GM23338 (cell line): ENCODE measurements at regions not wholly inside any gene's neighbourhood (a gene's known extent, or its start where the extent isn't known, plus 50 kb on each side); places are given as distances from the start of the nearest gene placed in this dataset.

Experiments used
- ATAC-seq: fragments of 200-7000 bp; cut with Tn5 transposase; 3 replicates; pipeline ENCODE4 v1.9.1; 2020
- DNase-seq: peaks from one replicate; pipeline ENCODE4 v3.0.0-alpha.2; 2015; ENCODE audit warnings: low spot score
- H2AFZ ChIP-seq: fragments of 200-600 bp; sonication (generic); 2 replicates; pipeline ENCODE4 v1.8.0; 2016; ENCODE audit warnings: antibody characterized with exemption, mild to moderate bottlenecking, moderate library complexity
- H3F3A ChIP-seq: fragments of 200-600 bp; sonication (generic); replicated peaks from 2 replicates; pipeline ENCODE4 v1.8.0; 2017; ENCODE audit warnings: antibody characterized with exemption, mixed run types, low read depth
- H3K27ac ChIP-seq: fragments of 200-600 bp; sonication (generic); 2 replicates; pipeline ENCODE4 v1.6.1; 2016; ENCODE audit warnings: low read depth
- H3K27me3 ChIP-seq: fragments of 200-600 bp; sonication (generic); 2 replicates; pipeline ENCODE4 v1.8.0; 2016; ENCODE audit warnings: mild to moderate bottlenecking, mixed run types, moderate library complexity; ENCODE audit not compliant: insufficient read depth
- H3K36me3 ChIP-seq: fragments of 200-600 bp; sonication (generic); 2 replicates; pipeline ENCODE4 v1.8.0; 2016; ENCODE audit warnings: mild to moderate bottlenecking; ENCODE audit not compliant: insufficient read depth
- H3K4me1 ChIP-seq: fragments of 200-600 bp; sonication (generic); 2 replicates; pipeline ENCODE4 v1.8.0; 2016; ENCODE audit warnings: mild to moderate bottlenecking, moderate library complexity; ENCODE audit not compliant: insufficient read depth
- H3K4me2 ChIP-seq: fragments of 200-600 bp; sonication (generic); 2 replicates; pipeline ENCODE4 v1.7.1; 2017; ENCODE audit warnings: mixed run types
- H3K4me3 ChIP-seq: fragments of 200-600 bp; sonication (generic); 2 replicates; pipeline ENCODE4 v1.6.1; 2016; ENCODE audit warnings: mixed run types
- H3K79me2 ChIP-seq: fragments of 200-600 bp; sonication (generic); replicated peaks from 2 replicates; pipeline ENCODE4 v1.8.0; 2017; ENCODE audit warnings: mild to moderate bottlenecking; ENCODE audit not compliant: insufficient read depth
- H3K9me2 ChIP-seq: fragments of 200-600 bp; sonication (generic); 2 replicates; pipeline ENCODE4 v1.8.0; 2017; ENCODE audit not compliant: insufficient read depth
- H4K20me1 ChIP-seq: fragments of 200-600 bp; sonication (generic); replicated peaks from 2 replicates; pipeline ENCODE4 v1.8.0; 2017; ENCODE audit warnings: mild to moderate bottlenecking; ENCODE audit not compliant: insufficient read depth
- H3K27ac Mint-ChIP-seq: 2 replicates; pipeline ENCODE4 v1.8.0; 2020; ENCODE audit warnings: inconsistent platforms, mild to moderate bottlenecking, moderate library complexity, mixed read lengths
- H3K27me3 Mint-ChIP-seq: 3 replicates; pipeline ENCODE4 v1.8.0; 2022; ENCODE audit warnings: low read depth, mild to moderate bottlenecking, moderate library complexity, mixed read lengths, inconsistent platforms; ENCODE audit not compliant: insufficient read depth, poor library complexity
- H3K36me3 Mint-ChIP-seq: 3 replicates; pipeline ENCODE4 v1.8.0; 2021; ENCODE audit warnings: low read depth, mild to moderate bottlenecking, inconsistent platforms, moderate library complexity, mixed read lengths
- H3K4me1 Mint-ChIP-seq: 3 replicates; pipeline ENCODE4 v1.8.0; 2020; ENCODE audit warnings: mild to moderate bottlenecking, inconsistent platforms, mixed read lengths
- H3K4me3 Mint-ChIP-seq: 3 replicates; pipeline ENCODE4 v1.8.0; 2021; ENCODE audit warnings: moderate library complexity, mild to moderate bottlenecking, inconsistent platforms, mixed read lengths
- H3K9me3 Mint-ChIP-seq: 3 replicates; pipeline ENCODE4 v1.8.0; 2020; ENCODE audit warnings: moderate library complexity, mild to moderate bottlenecking, inconsistent platforms, mixed read lengths
- NANOG ChIP-seq: IDR thresholded peaks from 2 replicates; pipeline ENCODE4 v1.6.1; 2016; ENCODE audit warnings: antibody characterized with exemption, borderline replicate concordance
- POLR2AphosphoS5 ChIP-seq: IDR thresholded peaks from 2 replicates; pipeline ENCODE4 v1.6.1; 2016; ENCODE audit warnings: antibody characterized with exemption, low read depth
- STAT1 ChIP-seq: IDR thresholded peaks from one replicate; pipeline ENCODE4 v1.6.1; 2016; ENCODE audit warnings: antibody characterized with exemption; ENCODE audit not compliant: unreplicated experiment
- TF ChIP-seq, protein P1 (sequence below): fragments of 250-450 bp; sonication (Bioruptor Pico); IDR thresholded peaks from 2 replicates; pipeline ENCODE4 v1.5.0; 2020; ENCODE audit warnings: mild to moderate bottlenecking, moderate library complexity
- TF ChIP-seq, protein P2 (sequence below), 2 experiments: fragments of 200-600 bp in 1 of 2; sonication (generic) in 1 of 2; conservative IDR thresholded peaks; 2 replicates each; pipeline versions ENCODE4 v1.5.1 to v1.6.1; 2016 to 2017; ENCODE audit warnings: antibody characterized with exemption in 2 of 2, low read depth in 2 of 2, mild to moderate bottlenecking in 2 of 2, moderate library complexity in 1 of 2

DNA sequence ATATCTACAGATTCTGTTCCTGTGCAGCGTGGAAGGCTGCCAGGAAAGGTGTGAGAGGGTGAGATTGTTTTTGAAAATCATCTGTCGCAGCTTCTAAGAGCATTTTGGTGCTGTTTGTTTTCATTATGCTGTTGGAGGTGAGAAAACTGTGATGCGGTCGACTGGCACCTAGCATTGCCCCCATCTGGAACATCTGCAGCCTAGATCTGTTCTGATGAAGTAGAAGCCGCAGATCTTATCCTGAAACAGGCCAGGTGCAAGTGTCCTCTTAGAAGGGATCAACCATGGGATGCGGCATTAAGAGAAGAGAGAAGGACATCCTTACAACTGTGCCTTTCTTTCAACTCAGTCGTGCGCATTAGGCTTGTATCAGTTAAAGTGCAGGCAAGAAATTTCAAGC is 167.3 kb downstream of the CDH26 start (continued):
- TF ChIP-seq, protein P1, sequence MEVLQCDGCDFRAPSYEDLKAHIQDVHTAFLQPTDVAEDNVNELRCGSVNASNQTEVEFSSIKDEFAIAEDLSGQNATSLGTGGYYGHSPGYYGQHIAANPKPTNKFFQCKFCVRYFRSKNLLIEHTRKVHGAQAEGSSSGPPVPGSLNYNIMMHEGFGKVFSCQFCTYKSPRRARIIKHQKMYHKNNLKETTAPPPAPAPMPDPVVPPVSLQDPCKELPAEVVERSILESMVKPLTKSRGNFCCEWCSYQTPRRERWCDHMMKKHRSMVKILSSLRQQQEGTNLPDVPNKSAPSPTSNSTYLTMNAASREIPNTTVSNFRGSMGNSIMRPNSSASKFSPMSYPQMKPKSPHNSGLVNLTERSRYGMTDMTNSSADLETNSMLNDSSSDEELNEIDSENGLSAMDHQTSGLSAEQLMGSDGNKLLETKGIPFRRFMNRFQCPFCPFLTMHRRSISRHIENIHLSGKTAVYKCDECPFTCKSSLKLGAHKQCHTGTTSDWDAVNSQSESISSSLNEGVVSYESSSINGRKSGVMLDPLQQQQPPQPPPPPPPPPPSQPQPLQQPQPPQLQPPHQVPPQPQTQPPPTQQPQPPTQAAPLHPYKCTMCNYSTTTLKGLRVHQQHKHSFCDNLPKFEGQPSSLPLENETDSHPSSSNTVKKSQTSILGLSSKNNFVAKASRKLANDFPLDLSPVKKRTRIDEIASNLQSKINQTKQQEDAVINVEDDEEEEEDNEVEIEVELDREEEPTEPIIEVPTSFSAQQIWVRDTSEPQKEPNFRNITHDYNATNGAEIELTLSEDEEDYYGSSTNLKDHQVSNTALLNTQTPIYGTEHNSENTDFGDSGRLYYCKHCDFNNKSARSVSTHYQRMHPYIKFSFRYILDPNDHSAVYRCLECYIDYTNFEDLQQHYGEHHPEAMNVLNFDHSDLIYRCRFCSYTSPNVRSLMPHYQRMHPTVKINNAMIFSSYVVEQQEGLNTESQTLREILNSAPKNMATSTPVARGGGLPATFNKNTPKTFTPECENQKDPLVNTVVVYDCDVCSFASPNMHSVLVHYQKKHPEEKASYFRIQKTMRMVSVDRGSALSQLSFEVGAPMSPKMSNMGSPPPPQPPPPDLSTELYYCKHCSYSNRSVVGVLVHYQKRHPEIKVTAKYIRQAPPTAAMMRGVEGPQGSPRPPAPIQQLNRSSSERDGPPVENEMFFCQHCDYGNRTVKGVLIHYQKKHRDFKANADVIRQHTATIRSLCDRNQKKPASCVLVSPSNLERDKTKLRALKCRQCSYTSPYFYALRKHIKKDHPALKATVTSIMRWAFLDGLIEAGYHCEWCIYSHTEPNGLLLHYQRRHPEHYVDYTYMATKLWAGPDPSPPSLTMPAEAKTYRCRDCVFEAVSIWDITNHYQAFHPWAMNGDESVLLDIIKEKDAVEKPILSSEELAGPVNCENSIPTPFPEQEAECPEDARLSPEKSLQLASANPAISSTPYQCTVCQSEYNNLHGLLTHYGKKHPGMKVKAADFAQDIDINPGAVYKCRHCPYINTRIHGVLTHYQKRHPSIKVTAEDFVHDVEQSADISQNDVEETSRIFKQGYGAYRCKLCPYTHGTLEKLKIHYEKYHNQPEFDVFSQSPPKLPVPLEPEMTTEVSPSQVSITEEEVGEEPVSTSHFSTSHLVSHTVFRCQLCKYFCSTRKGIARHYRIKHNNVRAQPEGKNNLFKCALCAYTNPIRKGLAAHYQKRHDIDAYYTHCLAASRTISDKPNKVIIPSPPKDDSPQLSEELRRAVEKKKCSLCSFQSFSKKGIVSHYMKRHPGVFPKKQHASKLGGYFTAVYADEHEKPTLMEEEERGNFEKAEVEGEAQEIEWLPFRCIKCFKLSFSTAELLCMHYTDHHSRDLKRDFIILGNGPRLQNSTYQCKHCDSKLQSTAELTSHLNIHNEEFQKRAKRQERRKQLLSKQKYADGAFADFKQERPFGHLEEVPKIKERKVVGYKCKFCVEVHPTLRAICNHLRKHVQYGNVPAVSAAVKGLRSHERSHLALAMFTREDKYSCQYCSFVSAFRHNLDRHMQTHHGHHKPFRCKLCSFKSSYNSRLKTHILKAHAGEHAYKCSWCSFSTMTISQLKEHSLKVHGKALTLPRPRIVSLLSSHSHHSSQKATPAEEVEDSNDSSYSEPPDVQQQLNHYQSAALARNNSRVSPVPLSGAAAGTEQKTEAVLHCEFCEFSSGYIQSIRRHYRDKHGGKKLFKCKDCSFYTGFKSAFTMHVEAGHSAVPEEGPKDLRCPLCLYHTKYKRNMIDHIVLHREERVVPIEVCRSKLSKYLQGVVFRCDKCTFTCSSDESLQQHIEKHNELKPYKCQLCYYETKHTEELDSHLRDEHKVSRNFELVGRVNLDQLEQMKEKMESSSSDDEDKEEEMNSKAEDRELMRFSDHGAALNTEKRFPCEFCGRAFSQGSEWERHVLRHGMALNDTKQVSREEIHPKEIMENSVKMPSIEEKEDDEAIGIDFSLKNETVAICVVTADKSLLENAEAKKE (CRISPR knock-in tag), result no peak
- TF ChIP-seq POLR2AphosphoS5 (no peak), NANOG (no peak)
- TF ChIP-seq, protein P2, sequence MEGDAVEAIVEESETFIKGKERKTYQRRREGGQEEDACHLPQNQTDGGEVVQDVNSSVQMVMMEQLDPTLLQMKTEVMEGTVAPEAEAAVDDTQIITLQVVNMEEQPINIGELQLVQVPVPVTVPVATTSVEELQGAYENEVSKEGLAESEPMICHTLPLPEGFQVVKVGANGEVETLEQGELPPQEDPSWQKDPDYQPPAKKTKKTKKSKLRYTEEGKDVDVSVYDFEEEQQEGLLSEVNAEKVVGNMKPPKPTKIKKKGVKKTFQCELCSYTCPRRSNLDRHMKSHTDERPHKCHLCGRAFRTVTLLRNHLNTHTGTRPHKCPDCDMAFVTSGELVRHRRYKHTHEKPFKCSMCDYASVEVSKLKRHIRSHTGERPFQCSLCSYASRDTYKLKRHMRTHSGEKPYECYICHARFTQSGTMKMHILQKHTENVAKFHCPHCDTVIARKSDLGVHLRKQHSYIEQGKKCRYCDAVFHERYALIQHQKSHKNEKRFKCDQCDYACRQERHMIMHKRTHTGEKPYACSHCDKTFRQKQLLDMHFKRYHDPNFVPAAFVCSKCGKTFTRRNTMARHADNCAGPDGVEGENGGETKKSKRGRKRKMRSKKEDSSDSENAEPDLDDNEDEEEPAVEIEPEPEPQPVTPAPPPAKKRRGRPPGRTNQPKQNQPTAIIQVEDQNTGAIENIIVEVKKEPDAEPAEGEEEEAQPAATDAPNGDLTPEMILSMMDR (conservative IDR thresholded peaks at IDR 0.05; ENCODE audit: low read depth in 2 of 2), result no peak

DNA sequence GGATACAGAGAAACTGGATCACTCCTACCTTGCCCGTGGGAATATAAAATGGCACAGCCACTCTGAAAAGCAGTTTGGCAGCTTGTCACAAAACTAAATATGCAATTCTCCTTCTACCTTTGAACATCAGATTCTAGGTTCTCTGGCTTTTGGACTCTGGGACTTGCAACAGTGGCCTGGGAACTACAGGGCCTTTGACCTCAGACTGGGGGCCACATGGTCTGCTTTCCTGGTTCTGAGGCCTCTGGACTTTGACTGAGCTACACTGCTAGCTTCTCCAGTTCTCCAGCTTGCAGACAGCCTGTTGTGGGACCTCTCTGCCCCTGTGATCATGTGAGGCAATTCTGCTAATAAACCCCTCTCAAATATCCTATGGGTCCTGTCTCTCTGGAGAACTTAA is 168.8 kb downstream of the CDH26 start:
- H3K27ac ChIP-seq, result no peak overlapping the region
- Mint-ChIP-seq H3K4me1 (no peaks in the 10 kb centered on the region), H3K36me3 (no peaks in the 10 kb centered on the region), H3K27me3 (peaks cover 4% of the 10 kb centered on the region), H3K4me3 (no peak overlapping the region), H3K27ac (no peak overlapping the region), H3K9me3 (no peaks in the 10 kb centered on the region)
- H3K4me3 ChIP-seq, result no peak overlapping the region
- no peaks in the 10 kb centered on the region for H3K27me3 ChIP-seq
- H3K4me2 ChIP-seq, result no peak overlapping the region
- no peak for ATAC-seq
- H3K79me2 ChIP-seq, result no peaks in the 10 kb centered on the region
- H4K20me1 ChIP-seq, result no peaks in the 10 kb centered on the region
- no peaks in the 10 kb centered on the region for H3K9me2 ChIP-seq
- no peak for DNase-seq
- no peaks in the 10 kb centered on the region for H3K4me1 ChIP-seq
- no peaks in the 10 kb centered on the region for H3F3A ChIP-seq
- no peak overlapping the region for H2AFZ ChIP-seq
- no peaks in the 10 kb centered on the region for H3K36me3 ChIP-seq
- TF ChIP-seq, protein P1 (CRISPR knock-in tag), result no peak
- TF ChIP-seq, protein P2 (conservative IDR thresholded peaks at IDR 0.05; ENCODE audit: low read depth in 2 of 2), result no peak
- TF ChIP-seq POLR2AphosphoS5 (no peak), STAT1 (no peak)
